ENCODE measurements at regions not wholly inside any gene's neighbourhood (a gene's known extent, or its start where the extent isn't known, plus 50 kb on each side); places are given as distances from the start of the nearest gene placed in this dataset.

DNA sequence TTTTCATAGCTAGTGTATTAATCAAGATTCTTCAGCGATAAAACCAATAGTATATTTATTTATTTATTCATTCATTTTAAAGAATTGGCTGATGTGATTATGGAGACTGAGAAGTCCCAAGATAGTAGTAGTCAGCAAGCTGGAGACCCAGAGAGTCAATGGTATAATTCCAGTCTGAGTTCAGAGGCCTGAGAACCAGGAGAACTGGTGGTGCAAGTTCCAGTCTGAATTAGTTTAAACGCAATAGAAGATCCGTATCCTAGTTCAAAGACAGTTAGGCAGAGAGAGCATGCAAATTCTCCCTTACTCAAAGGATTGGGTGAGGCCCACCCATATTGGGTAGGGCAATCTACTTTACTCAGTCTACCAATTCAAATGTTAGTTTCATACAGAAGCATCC lies 364.2 kb upstream of the RPS23 start:
- DNase-seq (ENCODE audit: low read depth, low spot score) (no peak), FAIRE-seq (no peak), ATAC-seq (no peak)
- H3K27ac ChIP-seq (ENCODE audit: control insufficient read depth, insufficient read depth): no peak overlapping the region
- H3K36me3 ChIP-seq (ENCODE audit: control insufficient read depth in 2 of 2, insufficient read depth in 2 of 2, low read length in 1 of 2): no peaks in the 10 kb centered on the region
- H3K4me3 ChIP-seq: no peak overlapping the region
- CTCF ChIA-PET: interaction anchor here (0.8 to 2.6 kb wide), 17 partner anchors 8 to 920 kb away, joined by 3 to 18 read pairs (median 5); partner anchors contain the start of gene VCAN
- no peak overlapping the region for H3K4me2 ChIP-seq (ENCODE audit: control insufficient read depth, insufficient read depth)
- TF ChIP-seq ZNF24 (IDR thresholded peaks at IDR 0.05) (no peak), EED (IDR thresholded peaks at IDR 0.05; ENCODE audit: low read depth) (no peak), EP300 (IDR thresholded peaks at IDR 0.05; ENCODE audit: borderline replicate concordance in 1 of 2, control insufficient read depth in 1 of 2, low read depth in 2 of 2, low read length in 2 of 2) (no peak), RBBP5 (conservative IDR thresholded peaks at IDR 0.05) (no peak), TARDBP (IDR thresholded peaks at IDR 0.05; ENCODE audit: borderline replicate concordance) (no peak), SMAD5 (IDR thresholded peaks at IDR 0.05; ENCODE audit: low read depth) (no peak), ATF2 (IDR thresholded peaks at IDR 0.05; ENCODE audit: low read length) (no peak), MTA3 (IDR thresholded peaks at IDR 0.05; ENCODE audit: borderline replicate concordance, low read length) (no peak), ZNF687 (IDR thresholded peaks at IDR 0.05) (no peak), CBFB (IDR thresholded peaks at IDR 0.05; ENCODE audit: low read depth) (no peak), SRF (IDR thresholded peaks at IDR 0.05; ENCODE audit: low read depth in 2 of 2, low read length in 2 of 2) (no peak), CREM (IDR thresholded peaks at IDR 0.05; ENCODE audit: low read depth) (no peak), BRCA1 (IDR thresholded peaks at IDR 0.05; ENCODE audit: low read depth, low read length) (no peak), SUZ12 (IDR thresholded peaks at IDR 0.05; ENCODE audit: unreplicated experiment) (no peak), SMAD1 (IDR thresholded peaks at IDR 0.05; ENCODE audit: low read depth, partially characterized antibody) (no peak), BHLHE40 (IDR thresholded peaks at IDR 0.05; ENCODE audit: borderline replicate concordance in 1 of 2, low read depth in 2 of 2, low read length in 1 of 2) (no peak), IRF4 (IDR thresholded peaks at IDR 0.05; ENCODE audit: low read depth, low read length) (no peak), CHD1 (IDR thresholded peaks at IDR 0.05; ENCODE audit: low read depth, low read length) (no peak)
- no peaks in the 10 kb centered on the region for H3K9me3 ChIP-seq (replicated peaks; ENCODE audit: control insufficient read depth, insufficient read depth, low read length)
- SMC1A ChIA-PET (ENCODE audit: uncharacterized antibody, unreplicated experiment): interaction anchor here (0.9 to 2.4 kb wide), 11 partner anchors 17 to 920 kb away, joined by 3 to 11 read pairs (median 3); partner anchors contain the start of gene VCAN
- 98% methylated on average over 3 of the region's 3 CpGs for WGBS (ENCODE audit: insufficient coverage, insufficient replicate concordance, low lambda C conversion rate, missing lambda C conversion rate)
- H3K27me3 ChIP-seq (replicated peaks in 1 of 2; ENCODE audit: control insufficient read depth in 2 of 2, insufficient read depth in 2 of 2, low read length in 1 of 2): no peaks in the 10 kb centered on the region; a peak in 1 of 4 replicates
- RAD21 ChIA-PET (ENCODE audit: unreplicated experiment): interaction anchor here (1.3 to 1.8 kb wide), 4 partner anchors 330 to 920 kb away, joined by 3 to 18 read pairs (median 4); no protein-coding TSS in a partner anchor
- H2AFZ ChIP-seq (ENCODE audit: control insufficient read depth, low read depth, low read length): no peak overlapping the region
- BruUV-seq (replicated peaks): no TSS peak
- H3K79me2 ChIP-seq (ENCODE audit: control insufficient read depth, insufficient read depth, low read length): no peaks in the 10 kb centered on the region
- POLR2A ChIA-PET: no interaction called here
- H3K9ac ChIP-seq (ENCODE audit: control insufficient read depth, insufficient read depth, low read length): no peak overlapping the region
- no peaks in the 10 kb centered on the region for H4K20me1 ChIP-seq (ENCODE audit: control insufficient read depth, insufficient read depth)
- intact Hi-C loops (cut with micrococcal nuclease; ENCODE audit: unreplicated experiment) (loop anchor here (5.0 kb wide), 1 partner anchor 150 kb away; no protein-coding TSS in a partner anchor), in situ Hi-C loops (cut with MboI) (loop anchor here (10.0 to 25.0 kb wide), 2 partner anchors 795 to 922 kb away; no protein-coding TSS in a partner anchor)
- no peaks in the 10 kb centered on the region for H3K4me1 ChIP-seq (ENCODE audit: control insufficient read depth, insufficient read depth, low read length)

Data from GM12878 (cell line).